GM12878 (cell line): ENCODE measurements at regions not wholly inside any gene's neighbourhood (a gene's known extent, or its start where the extent isn't known, plus 50 kb on each side); places are given as distances from the start of the nearest gene placed in this dataset.

ENCODE experiments used
- DPF2 ChIP-seq: fragments of 450-650 bp; IDR thresholded peaks from 2 replicates; pipeline ENCODE4 v1.6.1; 2017; ENCODE audit warnings: mild to moderate bottlenecking
- ETV6 ChIP-seq, 2 experiments: fragments of 450-650 bp in 1 of 2; IDR thresholded peaks in 1 of 2; conservative IDR thresholded peaks in 1 of 2; 2 replicates each; pipeline ENCODE4 v1.6.1; 2014; ENCODE audit warnings: antibody characterized with exemption in 1 of 2, borderline replicate concordance in 1 of 2, low read depth in 1 of 2, mild to moderate bottlenecking in 1 of 2, moderate library complexity in 1 of 2
- FOXM1 ChIP-seq: IDR thresholded peaks from 2 replicates; pipeline ENCODE4 v1.6.1; 2012; ENCODE audit warnings: low read depth, mild to moderate bottlenecking, inconsistent platforms, low read length, moderate library complexity
- IKZF1 ChIP-seq: fragments of 450-650 bp; conservative IDR thresholded peaks from 2 replicates; pipeline ENCODE4 v1.6.1; 2017; ENCODE audit warnings: antibody characterized with exemption, mild to moderate bottlenecking
- NR2C1 ChIP-seq: fragments of 450-650 bp; IDR thresholded peaks from 2 replicates; pipeline ENCODE4 v1.6.1; 2017; ENCODE audit warnings: antibody characterized with exemption, mild to moderate bottlenecking, moderate library complexity
- SMAD1 ChIP-seq: fragments of 450-650 bp; IDR thresholded peaks from 2 replicates; pipeline ENCODE4 v1.6.1; 2018; ENCODE audit warnings: mild to moderate bottlenecking, low read depth; ENCODE audit not compliant: partially characterized antibody
- SPI1 ChIP-seq: IDR thresholded peaks from 2 replicates; pipeline ENCODE4 v1.6.1; 2011; ENCODE audit warnings: low read depth, mild to moderate bottlenecking, low read length, moderate library complexity, borderline replicate concordance; ENCODE audit not compliant: insufficient read depth
- TF ChIP-seq, protein P1 (sequence below): IDR thresholded peaks from 2 replicates; pipeline ENCODE4 v1.6.1; 2011; ENCODE audit warnings: borderline replicate concordance, low read depth, mild to moderate bottlenecking, moderate library complexity, low read length; ENCODE audit not compliant: insufficient read depth, poor library complexity, severe bottlenecking
- TF ChIP-seq, protein P2 (sequence below): fragments of 150-350 bp; IDR thresholded peaks from 2 replicates; pipeline ENCODE4 v1.6.1; 2016; ENCODE audit warnings: low read depth, low read length

DNA sequence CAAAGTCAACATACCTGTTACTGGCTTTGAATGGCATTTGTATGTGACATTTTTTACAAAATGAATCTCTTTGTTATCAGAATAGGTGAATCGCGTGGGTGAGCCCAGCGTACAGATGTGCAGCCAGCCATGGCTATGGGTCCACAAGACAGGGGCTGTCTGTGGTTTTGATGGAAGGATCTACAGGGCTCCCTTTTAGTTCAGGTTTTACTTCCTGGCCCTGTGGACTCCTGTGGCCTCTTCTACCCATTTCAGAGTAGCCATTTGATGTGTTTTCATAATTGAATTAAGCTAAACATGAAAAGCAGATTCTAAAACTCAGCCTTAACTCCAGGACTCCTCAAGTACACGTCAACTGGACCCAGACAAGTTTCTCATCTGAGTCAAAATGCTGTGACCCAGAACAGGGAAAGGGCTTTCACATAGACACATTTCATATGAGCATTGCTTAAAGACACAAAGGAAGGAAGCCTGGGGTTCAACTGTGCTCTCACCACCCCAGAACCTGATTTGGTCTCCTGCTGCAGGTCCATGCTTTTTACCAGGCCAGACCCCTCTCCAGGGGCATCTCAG is 105.3 kb upstream of the NAA20 start (continued):
- TF ChIP-seq IKZF1 (peak; percentile 62), NR2C1 (0 out of 2 replicates have a peak, but pooled peaks have one; percentile 4), FOXM1 (0 out of 2 replicates have a peak, but pooled peaks have one; percentile 61), SMAD1 (no peak), ETV6 (conservative IDR thresholded peaks at IDR 0.05 in 1 of 2, IDR thresholded peaks at IDR 0.05 in 1 of 2; ENCODE audit: borderline replicate concordance in 1 of 2, low read depth in 1 of 2) (peak in 1 of 2 experiments; percentile 72; a peak in 2 of 4 replicates), DPF2 (peak; percentile 61; the same call in 1 of the 2 replicates), SPI1 (0 out of 2 replicates have a peak, but pooled peaks have one; percentile 5)
- TF ChIP-seq, protein P1, sequence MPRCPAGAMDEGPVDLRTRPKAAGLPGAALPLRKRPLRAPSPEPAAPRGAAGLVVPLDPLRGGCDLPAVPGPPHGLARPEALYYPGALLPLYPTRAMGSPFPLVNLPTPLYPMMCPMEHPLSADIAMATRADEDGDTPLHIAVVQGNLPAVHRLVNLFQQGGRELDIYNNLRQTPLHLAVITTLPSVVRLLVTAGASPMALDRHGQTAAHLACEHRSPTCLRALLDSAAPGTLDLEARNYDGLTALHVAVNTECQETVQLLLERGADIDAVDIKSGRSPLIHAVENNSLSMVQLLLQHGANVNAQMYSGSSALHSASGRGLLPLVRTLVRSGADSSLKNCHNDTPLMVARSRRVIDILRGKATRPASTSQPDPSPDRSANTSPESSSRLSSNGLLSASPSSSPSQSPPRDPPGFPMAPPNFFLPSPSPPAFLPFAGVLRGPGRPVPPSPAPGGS, result peak; percentile 32
- TF ChIP-seq, protein P2, sequence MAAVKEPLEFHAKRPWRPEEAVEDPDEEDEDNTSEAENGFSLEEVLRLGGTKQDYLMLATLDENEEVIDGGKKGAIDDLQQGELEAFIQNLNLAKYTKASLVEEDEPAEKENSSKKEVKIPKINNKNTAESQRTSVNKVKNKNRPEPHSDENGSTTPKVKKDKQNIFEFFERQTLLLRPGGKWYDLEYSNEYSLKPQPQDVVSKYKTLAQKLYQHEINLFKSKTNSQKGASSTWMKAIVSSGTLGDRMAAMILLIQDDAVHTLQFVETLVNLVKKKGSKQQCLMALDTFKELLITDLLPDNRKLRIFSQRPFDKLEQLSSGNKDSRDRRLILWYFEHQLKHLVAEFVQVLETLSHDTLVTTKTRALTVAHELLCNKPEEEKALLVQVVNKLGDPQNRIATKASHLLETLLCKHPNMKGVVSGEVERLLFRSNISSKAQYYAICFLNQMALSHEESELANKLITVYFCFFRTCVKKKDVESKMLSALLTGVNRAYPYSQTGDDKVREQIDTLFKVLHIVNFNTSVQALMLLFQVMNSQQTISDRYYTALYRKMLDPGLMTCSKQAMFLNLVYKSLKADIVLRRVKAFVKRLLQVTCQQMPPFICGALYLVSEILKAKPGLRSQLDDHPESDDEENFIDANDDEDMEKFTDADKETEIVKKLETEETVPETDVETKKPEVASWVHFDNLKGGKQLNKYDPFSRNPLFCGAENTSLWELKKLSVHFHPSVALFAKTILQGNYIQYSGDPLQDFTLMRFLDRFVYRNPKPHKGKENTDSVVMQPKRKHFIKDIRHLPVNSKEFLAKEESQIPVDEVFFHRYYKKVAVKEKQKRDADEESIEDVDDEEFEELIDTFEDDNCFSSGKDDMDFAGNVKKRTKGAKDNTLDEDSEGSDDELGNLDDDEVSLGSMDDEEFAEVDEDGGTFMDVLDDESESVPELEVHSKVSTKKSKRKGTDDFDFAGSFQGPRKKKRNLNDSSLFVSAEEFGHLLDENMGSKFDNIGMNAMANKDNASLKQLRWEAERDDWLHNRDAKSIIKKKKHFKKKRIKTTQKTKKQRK, result no peak
